ENCODE measurements at regions not wholly inside any gene's neighbourhood (a gene's known extent, or its start where the extent isn't known, plus 50 kb on each side); places are given as distances from the start of the nearest gene placed in this dataset.

GRCh38 chr9:36762958-36763357 is 190.3 kb downstream of the MELK start:
- no peak overlapping the region for H3K18ac ChIP-seq (ENCODE audit: insufficient read length, low read depth, low read length)
- no peak overlapping the region for H2AFZ ChIP-seq (ENCODE audit: low read length)
- H2BK120ac ChIP-seq (ENCODE audit: low read depth, low read length, poor library complexity, severe bottlenecking): no peak overlapping the region
- H3K9ac ChIP-seq (ENCODE audit: extremely low read depth, insufficient read length, low read length): no peak overlapping the region
- no peaks in the 10 kb centered on the region for H3K9me3 ChIP-seq (ENCODE audit: control insufficient read depth, low read depth, low read length)
- H3T11ph ChIP-seq (ENCODE audit: low read length): no peak overlapping the region
- H3K36me3 Mint-ChIP-seq (ENCODE audit: insufficient read depth in 1 of 3, low read depth in 3 of 3): no peaks in the 10 kb centered on the region
- 0 out of 7 replicates have a peak overlapping the region, but pooled peaks of 1 of the 3 experiments have one; percentile 10 for H3K27ac Mint-ChIP-seq
- no peak overlapping the region for H2AK5ac ChIP-seq (ENCODE audit: insufficient read length, low read length)
- no peak overlapping the region for H4K8ac ChIP-seq (replicated peaks; ENCODE audit: insufficient read length, low read depth, low read length)
- no peak overlapping the region for H2BK15ac ChIP-seq (ENCODE audit: low read depth, low read length)
- H3K56ac ChIP-seq (ENCODE audit: insufficient read length, low read depth, low read length): no peak overlapping the region
- H3K79me2 ChIP-seq (ENCODE audit: insufficient read depth, low read length): no peaks in the 10 kb centered on the region
- H3K4me2 ChIP-seq (ENCODE audit: insufficient read depth, insufficient read length, low read length): no peak overlapping the region
- H3K4me1 Mint-ChIP-seq: peaks cover 0 to 3% of the 10 kb centered on the region in 2 experiments; a peak in 1 of 4 replicates
- H4K91ac ChIP-seq (ENCODE audit: insufficient read length, low read depth, low read length): no peak overlapping the region
- no peaks in the 10 kb centered on the region for H4K20me1 ChIP-seq (ENCODE audit: control insufficient read depth, insufficient read depth, insufficient read length)
- no peak overlapping the region for H3K4ac ChIP-seq (ENCODE audit: low read depth, low read length)
- H3K27ac ChIP-seq (ENCODE audit: insufficient read length, low read depth, low read length): no peak overlapping the region
- H2BK5ac ChIP-seq (ENCODE audit: insufficient read length, low read length): no peak overlapping the region
- TF ChIP-seq CTCF (conservative IDR thresholded peaks at IDR 0.05): peak; percentile 27; the same call in 1 of the 3 replicates
- no CpG with 5 or more reads among the region's 10 CpGs for WGBS (ENCODE audit: extremely low coverage, insufficient read length, low lambda C conversion rate)
- no peak overlapping the region for H2BK12ac ChIP-seq (ENCODE audit: insufficient read length, low read depth, low read length)
- no peaks in the 10 kb centered on the region; the same call in 1 of the 2 replicates for H3K27me3 ChIP-seq (ENCODE audit: insufficient read depth, low read length)
- no peaks in the 10 kb centered on the region for H3K4me1 ChIP-seq (ENCODE audit: insufficient read depth, low read length)
- H2BK20ac ChIP-seq (ENCODE audit: low read depth, low read length, poor library complexity, severe bottlenecking): no peak overlapping the region
- H3K27me3 Mint-ChIP-seq (ENCODE audit: low read depth): peaks cover 60% of the 10 kb centered on the region
- DNase-seq: peak; percentile 41
- no peak overlapping the region for H4K5ac ChIP-seq (ENCODE audit: insufficient read length, low read depth, low read length)
- no peak overlapping the region for H3K23ac ChIP-seq (ENCODE audit: insufficient read length, low read depth, low read length)
- H3K4me3 Mint-ChIP-seq: no peak overlapping the region
- H3K23me2 ChIP-seq (ENCODE audit: insufficient read length, low read depth, low read length, poor library complexity, severe bottlenecking): peaks cover 8% of the 10 kb centered on the region
- H3K9me3 Mint-ChIP-seq: no peaks in the 10 kb centered on the region
- no peak overlapping the region for H3K14ac ChIP-seq (ENCODE audit: insufficient read depth, low read length)
- no peaks in the 10 kb centered on the region for H3K79me1 ChIP-seq (ENCODE audit: insufficient read depth, low read depth, low read length, poor library complexity, severe bottlenecking)

All from H9 (cell line).